Mammary epithelial cell (primary cell): ENCODE measurements at regions not wholly inside any gene's neighbourhood (a gene's known extent, or its start where the extent isn't known, plus 50 kb on each side); places are given as distances from the start of the nearest gene placed in this dataset.

ENCODE experiments used
- EZH2 ChIP-seq: IDR thresholded peaks from 2 replicates; pipeline ENCODE4 v1.6.1; 2012; ENCODE audit warnings: low read length, inconsistent platforms, borderline replicate concordance
- TF ChIP-seq, protein P1 (sequence below), 2 donors: IDR thresholded peaks in 1 of 2; conservative IDR thresholded peaks in 1 of 2; 2 replicates each; pipeline ENCODE4 v1.5.1; 2011 to 2012; ENCODE audit warnings: inconsistent platforms in 2 of 2, low read length in 2 of 2, mild to moderate bottlenecking in 2 of 2, control low read depth in 1 of 2, low read depth in 1 of 2; ENCODE audit not compliant: insufficient read depth in 1 of 2; ENCODE audit errors: extremely low read depth in 1 of 2

DNA sequence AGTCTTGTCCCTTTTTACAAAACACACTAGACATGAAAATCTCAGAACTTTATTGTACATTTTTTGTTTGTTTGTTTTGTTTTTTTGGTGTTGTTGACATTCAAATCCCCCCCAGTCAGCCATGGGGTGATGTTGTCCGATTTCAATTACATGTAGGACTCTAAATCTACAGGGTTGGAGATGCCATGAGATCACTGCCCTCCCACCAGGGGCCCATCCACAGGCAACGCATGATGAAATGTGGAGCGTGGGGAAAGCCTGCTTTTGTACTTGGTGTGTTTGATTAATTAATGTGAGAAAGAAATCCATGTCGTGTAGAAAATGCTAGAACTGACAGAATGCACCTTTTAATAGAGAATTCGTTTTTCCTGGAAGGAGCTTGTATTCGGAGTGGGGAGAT lies 93.2 kb downstream of the ZNF22 start:
- TF ChIP-seq, protein P1, sequence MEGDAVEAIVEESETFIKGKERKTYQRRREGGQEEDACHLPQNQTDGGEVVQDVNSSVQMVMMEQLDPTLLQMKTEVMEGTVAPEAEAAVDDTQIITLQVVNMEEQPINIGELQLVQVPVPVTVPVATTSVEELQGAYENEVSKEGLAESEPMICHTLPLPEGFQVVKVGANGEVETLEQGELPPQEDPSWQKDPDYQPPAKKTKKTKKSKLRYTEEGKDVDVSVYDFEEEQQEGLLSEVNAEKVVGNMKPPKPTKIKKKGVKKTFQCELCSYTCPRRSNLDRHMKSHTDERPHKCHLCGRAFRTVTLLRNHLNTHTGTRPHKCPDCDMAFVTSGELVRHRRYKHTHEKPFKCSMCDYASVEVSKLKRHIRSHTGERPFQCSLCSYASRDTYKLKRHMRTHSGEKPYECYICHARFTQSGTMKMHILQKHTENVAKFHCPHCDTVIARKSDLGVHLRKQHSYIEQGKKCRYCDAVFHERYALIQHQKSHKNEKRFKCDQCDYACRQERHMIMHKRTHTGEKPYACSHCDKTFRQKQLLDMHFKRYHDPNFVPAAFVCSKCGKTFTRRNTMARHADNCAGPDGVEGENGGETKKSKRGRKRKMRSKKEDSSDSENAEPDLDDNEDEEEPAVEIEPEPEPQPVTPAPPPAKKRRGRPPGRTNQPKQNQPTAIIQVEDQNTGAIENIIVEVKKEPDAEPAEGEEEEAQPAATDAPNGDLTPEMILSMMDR (conservative IDR thresholded peaks at IDR 0.05 in 1 of 2, IDR thresholded peaks at IDR 0.05 in 1 of 2; ENCODE audit: extremely low read depth in 1 of 2, insufficient read depth in 1 of 2, low read depth in 1 of 2, low read length in 2 of 2), result no peak
- no peak for TF ChIP-seq EZH2
